ENCODE measurements at regions not wholly inside any gene's neighbourhood (a gene's known extent, or its start where the extent isn't known, plus 50 kb on each side); places are given as distances from the start of the nearest gene placed in this dataset.

GRCh38 chr1:119253366-119253765 lies 112.9 kb upstream of the WARS2 start:
- Mint-ChIP-seq H3K9me3 (no peaks in the 10 kb centered on the region), H3K4me3 (no peak overlapping the region), H3K27ac (no peak overlapping the region), H3K27me3 (ENCODE audit: insufficient read depth, low read depth, poor library complexity) (peaks cover 1% of the 10 kb centered on the region), H3K4me1 (no peaks in the 10 kb centered on the region), H3K36me3 (ENCODE audit: low read depth) (no peaks in the 10 kb centered on the region; the same call in 2 of the 3 replicates)
- Histone ChIP-seq H2AFZ (no peak overlapping the region), H3K4me1 (ENCODE audit: insufficient read depth) (no peaks in the 10 kb centered on the region), H3K27ac (ENCODE audit: low read depth) (no peak overlapping the region), H3K4me3 (no peak overlapping the region), H3K27me3 (ENCODE audit: insufficient read depth) (no peaks in the 10 kb centered on the region), H4K20me1 (replicated peaks; ENCODE audit: insufficient read depth) (no peaks in the 10 kb centered on the region), H3K79me2 (replicated peaks; ENCODE audit: insufficient read depth) (no peaks in the 10 kb centered on the region), H3K4me2 (no peak overlapping the region), H3K36me3 (ENCODE audit: insufficient read depth) (no peaks in the 10 kb centered on the region), H3F3A (replicated peaks; ENCODE audit: low read depth) (no peaks in the 10 kb centered on the region), H3K9me2 (ENCODE audit: insufficient read depth) (no peaks in the 10 kb centered on the region)
- DNase-seq (ENCODE audit: low spot score) = no peak
- TF ChIP-seq EZH2phosphoT487 (IDR thresholded peaks at IDR 0.05; ENCODE audit: unreplicated experiment) = no peak
- TF ChIP-seq, protein P1, sequence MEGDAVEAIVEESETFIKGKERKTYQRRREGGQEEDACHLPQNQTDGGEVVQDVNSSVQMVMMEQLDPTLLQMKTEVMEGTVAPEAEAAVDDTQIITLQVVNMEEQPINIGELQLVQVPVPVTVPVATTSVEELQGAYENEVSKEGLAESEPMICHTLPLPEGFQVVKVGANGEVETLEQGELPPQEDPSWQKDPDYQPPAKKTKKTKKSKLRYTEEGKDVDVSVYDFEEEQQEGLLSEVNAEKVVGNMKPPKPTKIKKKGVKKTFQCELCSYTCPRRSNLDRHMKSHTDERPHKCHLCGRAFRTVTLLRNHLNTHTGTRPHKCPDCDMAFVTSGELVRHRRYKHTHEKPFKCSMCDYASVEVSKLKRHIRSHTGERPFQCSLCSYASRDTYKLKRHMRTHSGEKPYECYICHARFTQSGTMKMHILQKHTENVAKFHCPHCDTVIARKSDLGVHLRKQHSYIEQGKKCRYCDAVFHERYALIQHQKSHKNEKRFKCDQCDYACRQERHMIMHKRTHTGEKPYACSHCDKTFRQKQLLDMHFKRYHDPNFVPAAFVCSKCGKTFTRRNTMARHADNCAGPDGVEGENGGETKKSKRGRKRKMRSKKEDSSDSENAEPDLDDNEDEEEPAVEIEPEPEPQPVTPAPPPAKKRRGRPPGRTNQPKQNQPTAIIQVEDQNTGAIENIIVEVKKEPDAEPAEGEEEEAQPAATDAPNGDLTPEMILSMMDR (conservative IDR thresholded peaks at IDR 0.05; ENCODE audit: low read depth in 2 of 2) = no peak
- TF ChIP-seq ETS1 (IDR thresholded peaks at IDR 0.05) = no peak
- ATAC-seq = no peak

GRCh38 chr1:119254067-119254720 lies 113.7 kb upstream of the WARS2 start:
- no peak overlapping the region for H3K4me2 ChIP-seq
- TF ChIP-seq ZNF331 (CRISPR knock-in tag; IDR thresholded peaks at IDR 0.05; ENCODE audit: low read depth) = no peak
- no peak for TF ChIP-seq NANOG (IDR thresholded peaks at IDR 0.05; ENCODE audit: borderline replicate concordance)
- no peak for TF ChIP-seq ZNF114 (CRISPR knock-in tag; IDR thresholded peaks at IDR 0.05)
- TF ChIP-seq EZH2 (IDR thresholded peaks at IDR 0.05; ENCODE audit: low read depth, unreplicated experiment) = no peak
- TF ChIP-seq POLR2AphosphoS5 (IDR thresholded peaks at IDR 0.05; ENCODE audit: low read depth) = no peak
- TF ChIP-seq STAT1 (IDR thresholded peaks at IDR 0.05; ENCODE audit: unreplicated experiment) = no peak
- no peak for TF ChIP-seq CREB1 (CRISPR knock-in tag; IDR thresholded peaks at IDR 0.05; ENCODE audit: low read depth)
- no peak for TF ChIP-seq ETS1 (IDR thresholded peaks at IDR 0.05)
- TF ChIP-seq JUNB (IDR thresholded peaks at IDR 0.05; ENCODE audit: unreplicated experiment) = no peak
- TF ChIP-seq, protein P1 (conservative IDR thresholded peaks at IDR 0.05; ENCODE audit: low read depth in 2 of 2) = no peak
- no peak for TF ChIP-seq EZH2phosphoT487 (IDR thresholded peaks at IDR 0.05; ENCODE audit: unreplicated experiment)
- TF ChIP-seq REST (IDR thresholded peaks at IDR 0.05; ENCODE audit: unreplicated experiment) = no peak

More at GRCh38 chr1:119254067-119254720, 113.7 kb upstream of the WARS2 start:
- Histone ChIP-seq H3K9me2 (ENCODE audit: insufficient read depth) (no peaks in the 10 kb centered on the region), H3K36me3 (ENCODE audit: insufficient read depth) (no peaks in the 10 kb centered on the region), H4K20me1 (replicated peaks; ENCODE audit: insufficient read depth) (no peaks in the 10 kb centered on the region), H3K27me3 (ENCODE audit: insufficient read depth) (no peaks in the 10 kb centered on the region), H3K79me2 (replicated peaks; ENCODE audit: insufficient read depth) (no peaks in the 10 kb centered on the region), H3K27ac (ENCODE audit: low read depth) (no peak overlapping the region), H3F3A (replicated peaks; ENCODE audit: low read depth) (no peaks in the 10 kb centered on the region), H3K4me1 (ENCODE audit: insufficient read depth) (no peaks in the 10 kb centered on the region), H3K4me3 (no peak overlapping the region), H2AFZ (no peak overlapping the region)
- Mint-ChIP-seq H3K36me3 (ENCODE audit: low read depth) (no peaks in the 10 kb centered on the region; the same call in 2 of the 3 replicates), H3K27me3 (ENCODE audit: insufficient read depth, low read depth, poor library complexity) (peaks cover 3% of the 10 kb centered on the region), H3K4me1 (no peaks in the 10 kb centered on the region), H3K4me3 (no peak overlapping the region), H3K27ac (no peak overlapping the region), H3K9me3 (peaks cover 3% of the 10 kb centered on the region; the same call in 1 of the 3 replicates)
- DNase-seq (ENCODE audit: low spot score) (no peak), ATAC-seq (no peak)

Measured in GM23338 (cell line).